ENCODE measurements at regions not wholly inside any gene's neighbourhood (a gene's known extent, or its start where the extent isn't known, plus 50 kb on each side); places are given as distances from the start of the nearest gene placed in this dataset.

- TF ChIP-seq CTCF (IDR thresholded peaks at IDR 0.05) (no peak), POLR2A (IDR thresholded peaks at IDR 0.05) (no peak), POLR2AphosphoS5 (IDR thresholded peaks at IDR 0.05) (no peak)
Observed at GRCh38 chr11:44446996-44447771, 118.3 kb upstream of the CD82 start.

All from gastroesophageal sphincter (tissue), 3 donors.